DOHH2 (cell line): ENCODE measurements at regions not wholly inside any gene's neighbourhood (a gene's known extent, or its start where the extent isn't known, plus 50 kb on each side); places are given as distances from the start of the nearest gene placed in this dataset.

Experiments used
- CTCF ChIP-seq: fragments of 200-600 bp; sonication (generic); IDR thresholded peaks from one replicate; pipeline ENCODE4 v1.5.1; 2014; ENCODE audit warnings: antibody characterized with exemption, mild to moderate bottlenecking, low read depth, low read length; ENCODE audit not compliant: poor library complexity, severe bottlenecking
- EZH2phosphoT487 ChIP-seq: fragments of 200-600 bp; sonication (generic); IDR thresholded peaks from 2 replicates; pipeline ENCODE4 v1.6.1; 2017; ENCODE audit warnings: borderline replicate concordance, mild to moderate bottlenecking, antibody characterized with exemption, low read length, moderate library complexity, mixed read lengths

GRCh38 chr13:50380905-50381304, 365.7 kb downstream of the KCNRG start:
- no peak for TF ChIP-seq CTCF
- TF ChIP-seq EZH2phosphoT487 = no peak
